ENCODE measurements at regions not wholly inside any gene's neighbourhood (a gene's known extent, or its start where the extent isn't known, plus 50 kb on each side); places are given as distances from the start of the nearest gene placed in this dataset.

DNA sequence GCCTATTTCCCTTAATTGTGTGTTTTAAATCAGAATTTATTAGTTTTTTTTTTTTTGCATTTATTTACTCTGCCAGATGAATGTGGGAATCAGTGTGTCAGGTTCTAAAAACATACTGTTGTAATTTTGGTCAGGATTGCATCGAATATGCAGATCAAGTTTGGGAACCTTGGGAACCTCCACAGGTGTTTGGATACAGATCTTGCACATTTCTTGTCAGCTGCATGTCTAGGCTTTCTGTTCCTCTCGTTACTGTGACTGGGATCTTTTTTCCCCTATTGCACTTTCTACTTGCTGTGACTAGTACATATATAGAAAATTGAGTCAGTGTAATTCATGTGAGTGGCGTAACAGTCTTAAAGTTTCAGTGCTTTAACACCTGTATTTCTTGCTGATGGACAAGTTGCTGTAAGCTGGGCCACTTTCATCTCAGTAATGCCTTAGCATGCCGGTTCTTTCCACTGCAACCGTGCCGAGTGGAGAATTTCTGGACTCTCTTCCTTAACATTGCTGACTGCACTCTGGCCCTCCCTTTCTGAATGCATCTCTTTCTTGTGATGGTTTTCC is 112.5 kb downstream of the TENT4A start:
- no peak for TF ChIP-seq GATA2 (IDR thresholded peaks at IDR 0.05; ENCODE audit: low read depth, low read length)

DNA sequence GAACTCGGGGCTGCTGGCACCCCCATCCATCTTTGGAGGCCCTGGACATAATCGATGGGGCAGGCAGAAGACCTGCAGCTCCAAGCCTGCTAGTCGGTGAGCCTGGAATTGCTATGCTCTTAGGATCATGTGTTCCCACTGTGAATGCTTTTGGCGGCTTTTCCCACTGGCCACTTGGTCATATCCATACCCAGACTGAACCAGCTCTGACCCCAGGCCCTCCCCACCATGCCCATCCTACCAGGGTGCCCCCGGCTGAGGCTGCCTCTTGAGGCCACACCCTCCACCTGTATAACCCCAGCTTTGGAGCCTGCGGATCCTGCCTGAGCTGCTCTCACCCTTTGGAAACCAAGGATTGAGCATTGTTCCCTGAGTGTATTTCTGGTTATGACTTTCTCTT is 113.5 kb downstream of the TENT4A start:
- TF ChIP-seq GATA2 (IDR thresholded peaks at IDR 0.05; ENCODE audit: low read depth, low read length): no peak

- TF ChIP-seq GATA3 (IDR thresholded peaks at IDR 0.05; ENCODE audit: low read depth, low read length) (no peak), GATA2 (IDR thresholded peaks at IDR 0.05; ENCODE audit: low read depth, low read length) (no peak)
Observed at GRCh38 chr5:6827526-6828219, 114.4 kb downstream of the TENT4A start.

DNA sequence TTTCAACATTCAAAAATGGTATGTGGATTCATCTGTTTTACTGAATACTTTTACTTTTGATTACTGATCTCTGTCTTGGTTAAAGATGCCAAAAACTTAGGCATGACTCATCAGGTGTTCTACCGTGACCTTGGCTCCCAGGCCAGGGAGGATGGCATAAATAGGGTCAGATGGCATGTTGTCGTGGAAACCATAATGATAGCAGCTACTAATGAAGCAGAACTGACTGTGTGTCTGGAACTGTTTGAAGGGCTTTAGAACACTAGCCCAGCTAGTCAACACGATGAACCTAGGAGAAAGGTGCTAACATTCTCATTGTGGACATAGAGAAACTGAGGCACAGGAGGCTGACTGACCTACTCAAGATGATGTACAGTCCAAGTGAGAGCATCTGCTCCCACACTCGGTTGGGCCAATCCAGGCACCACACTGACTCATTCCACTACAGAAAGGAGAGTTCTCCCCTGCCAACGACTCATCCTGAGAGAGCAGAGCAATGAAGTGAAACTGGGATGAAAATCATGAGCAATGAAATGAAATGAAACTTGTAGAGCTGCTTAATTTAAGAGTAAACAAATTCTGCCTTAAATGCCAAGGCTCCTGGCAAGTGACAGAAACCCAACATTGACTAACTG is 116.0 kb downstream of the TENT4A start:
- TF ChIP-seq GATA2 (IDR thresholded peaks at IDR 0.05; ENCODE audit: low read depth, low read length) (no peak), GATA3 (IDR thresholded peaks at IDR 0.05; ENCODE audit: low read depth, low read length) (no peak)

GRCh38 chr5:6830643-6831239 is 117.5 kb downstream of the TENT4A start:
- TF ChIP-seq GATA3 (IDR thresholded peaks at IDR 0.05; ENCODE audit: low read depth, low read length) (no peak), GATA2 (IDR thresholded peaks at IDR 0.05; ENCODE audit: low read depth, low read length) (no peak)

- TF ChIP-seq GATA2 (IDR thresholded peaks at IDR 0.05; ENCODE audit: low read depth, low read length): no peak
Observed at GRCh38 chr5:6831678-6832671, 118.7 kb downstream of the TENT4A start.

- TF ChIP-seq GATA3 (IDR thresholded peaks at IDR 0.05; ENCODE audit: low read depth, low read length) (no peak), GATA2 (IDR thresholded peaks at IDR 0.05; ENCODE audit: low read depth, low read length) (no peak)
Observed at GRCh38 chr5:6832994-6833393, 119.8 kb downstream of the TENT4A start.

GRCh38 chr5:6833406-6833805 is 120.2 kb downstream of the TENT4A start:
- TF ChIP-seq GATA2 (IDR thresholded peaks at IDR 0.05; ENCODE audit: low read depth, low read length) (no peak), GATA3 (IDR thresholded peaks at IDR 0.05; ENCODE audit: low read depth, low read length) (no peak)

DNA sequence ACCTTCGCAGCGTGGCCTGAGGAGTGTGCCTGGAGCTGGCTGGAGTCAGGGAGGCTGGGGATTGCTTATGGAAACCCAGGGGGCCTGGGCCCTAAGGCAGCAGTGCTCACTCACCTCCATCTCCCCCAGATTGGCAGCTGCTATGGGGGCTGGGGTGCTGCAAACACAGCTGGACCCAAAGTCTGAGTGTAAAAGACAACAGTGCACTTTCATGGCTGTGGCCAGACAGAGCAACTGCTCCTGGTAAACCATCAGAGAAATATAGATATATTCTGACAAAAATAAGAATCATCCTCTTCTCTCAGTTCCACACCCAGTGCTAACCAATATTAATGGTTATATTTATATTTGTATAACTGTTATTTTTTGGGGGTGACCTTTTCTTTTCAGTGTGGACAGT is 123.9 kb downstream of the TENT4A start:
- TF ChIP-seq GATA2 (IDR thresholded peaks at IDR 0.05; ENCODE audit: low read depth, low read length) (no peak), GATA3 (IDR thresholded peaks at IDR 0.05; ENCODE audit: low read depth, low read length) (no peak)

- TF ChIP-seq GATA2 (IDR thresholded peaks at IDR 0.05; ENCODE audit: low read depth, low read length) (no peak), GATA3 (IDR thresholded peaks at IDR 0.05; ENCODE audit: low read depth, low read length) (no peak)
Observed at GRCh38 chr5:6837519-6838110, 124.4 kb downstream of the TENT4A start.

- TF ChIP-seq GATA2 (IDR thresholded peaks at IDR 0.05; ENCODE audit: low read depth, low read length): no peak
- TF ChIP-seq GATA3 (IDR thresholded peaks at IDR 0.05; ENCODE audit: low read depth, low read length): no peak
Observed at GRCh38 chr5:6838736-6839135, 125.5 kb downstream of the TENT4A start.

GRCh38 chr5:6840136-6840793 is 127.0 kb downstream of the TENT4A start:
- no peak for TF ChIP-seq GATA2 (IDR thresholded peaks at IDR 0.05; ENCODE audit: low read depth, low read length)
- TF ChIP-seq GATA3 (IDR thresholded peaks at IDR 0.05; ENCODE audit: low read depth, low read length): no peak

GRCh38 chr5:6843335-6843734 is 130.1 kb downstream of the TENT4A start:
- no peak for TF ChIP-seq GATA2 (IDR thresholded peaks at IDR 0.05; ENCODE audit: low read depth, low read length)
- TF ChIP-seq GATA3 (IDR thresholded peaks at IDR 0.05; ENCODE audit: low read depth, low read length): no peak
